HUES6 (cell line): ENCODE measurements at regions not wholly inside any gene's neighbourhood (a gene's known extent, or its start where the extent isn't known, plus 50 kb on each side); places are given as distances from the start of the nearest gene placed in this dataset.
"Not testable (repeated sequence)": the region's sequence is repeated elsewhere in the genome, so short reads cannot be mapped to it uniquely, and the experiment has no call there.

ENCODE experiments used
- H3K27ac ChIP-seq: 2 replicates; pipeline ENCODE4 v1.7.0; 2013; ENCODE audit warnings: low read depth, mild to moderate bottlenecking, low read length, inconsistent platforms
- H3K27me3 ChIP-seq: 2 replicates; pipeline ENCODE4 v1.6.1; 2013; ENCODE audit warnings: low read length; ENCODE audit not compliant: control insufficient read depth, insufficient read depth
- H3K36me3 ChIP-seq: 2 replicates; pipeline ENCODE4 v1.6.1; 2013; ENCODE audit warnings: low read length; ENCODE audit not compliant: control insufficient read depth, insufficient read depth
- H3K4me1 ChIP-seq: 2 replicates; pipeline ENCODE4 v1.6.1; 2013; ENCODE audit warnings: low read length; ENCODE audit not compliant: control insufficient read depth, insufficient read depth
- H3K4me3 ChIP-seq: 2 replicates; pipeline ENCODE4 v1.5.1; 2013; ENCODE audit warnings: low read depth, low read length
- H3K9ac ChIP-seq: one replicate; pipeline ENCODE4 v1.6.1; 2013; ENCODE audit warnings: mild to moderate bottlenecking, low read length
- H3K9me3 ChIP-seq: 2 replicates; pipeline ENCODE4 v1.6.1; 2013; ENCODE audit warnings: low read depth, low read length; ENCODE audit not compliant: control insufficient read depth, insufficient read depth

GRCh38 chr7:67338545-67338944, 341.9 kb downstream of the TYW1 start:
- H3K27me3 ChIP-seq, H3K27ac ChIP-seq, H3K4me1 ChIP-seq, H3K4me3 ChIP-seq, H3K9me3 ChIP-seq, H3K36me3 ChIP-seq, H3K9ac ChIP-seq: not testable (repeated sequence)

DNA sequence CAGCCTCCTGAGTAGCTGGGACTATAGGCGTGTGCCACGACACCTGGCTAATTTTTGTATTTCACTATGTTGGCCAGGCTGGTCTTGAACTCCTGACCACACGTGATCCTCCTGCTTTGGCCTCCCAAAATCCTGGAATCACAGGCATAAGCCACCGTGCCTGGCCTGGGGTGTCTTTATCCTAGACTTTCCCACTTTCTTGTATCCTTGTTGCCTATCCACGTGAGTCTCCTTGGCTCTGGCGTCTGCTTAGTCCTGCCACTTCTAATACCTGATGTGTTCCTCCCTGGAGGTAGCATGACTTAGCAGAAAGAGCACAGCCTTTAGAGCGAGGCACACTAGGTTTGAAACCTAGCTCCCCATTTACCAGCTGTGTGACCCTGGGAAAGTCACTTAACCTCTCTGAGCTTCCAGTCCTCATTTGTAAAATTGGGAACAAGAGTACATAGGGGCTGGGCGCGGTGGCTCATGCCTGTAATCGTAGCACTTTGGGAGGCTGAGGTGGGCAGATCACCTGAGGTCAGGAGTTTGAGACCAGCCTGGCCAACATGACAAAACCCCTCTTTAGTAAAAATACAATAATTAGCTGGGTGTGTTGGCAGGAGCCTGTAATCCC, 344.6 kb downstream of the TYW1 start:
- peaks cover 10% of the 10 kb centered on the region for H3K4me1 ChIP-seq
- peaks cover 9% of the 10 kb centered on the region; the same call in 1 of the 2 replicates for H3K36me3 ChIP-seq
- H3K27ac ChIP-seq, result no peak overlapping the region
- peaks cover 13% of the 10 kb centered on the region for H3K9me3 ChIP-seq
- H3K27me3 ChIP-seq, result no peaks in the 10 kb centered on the region
- H3K4me3 ChIP-seq, result no peak overlapping the region
- H3K9ac ChIP-seq, result no peak overlapping the region

- Histone ChIP-seq H3K27ac (no peak overlapping the region), H3K4me1 (peaks cover 10% of the 10 kb centered on the region), H3K9me3 (peaks cover 13% of the 10 kb centered on the region), H3K9ac (no peak overlapping the region), H3K27me3 (no peaks in the 10 kb centered on the region), H3K36me3 (peaks cover 9% of the 10 kb centered on the region; the same call in 1 of the 2 replicates), H3K4me3 (no peak overlapping the region)
These were observed 346.5 kb downstream of the TYW1 start for GRCh38 chr7:67343114-67343513.

- H3K4me1 ChIP-seq, result peaks cover 10% of the 10 kb centered on the region
- no peak overlapping the region for H3K27ac ChIP-seq
- H3K4me3 ChIP-seq, result no peak overlapping the region
- H3K27me3 ChIP-seq, result no peaks in the 10 kb centered on the region
- H3K9ac ChIP-seq, result no peak overlapping the region
- peaks cover 13% of the 10 kb centered on the region for H3K9me3 ChIP-seq
- H3K36me3 ChIP-seq, result peaks cover 9% of the 10 kb centered on the region; the same call in 1 of the 2 replicates
These were observed 346.9 kb downstream of the TYW1 start for GRCh38 chr7:67343572-67343971.

DNA sequence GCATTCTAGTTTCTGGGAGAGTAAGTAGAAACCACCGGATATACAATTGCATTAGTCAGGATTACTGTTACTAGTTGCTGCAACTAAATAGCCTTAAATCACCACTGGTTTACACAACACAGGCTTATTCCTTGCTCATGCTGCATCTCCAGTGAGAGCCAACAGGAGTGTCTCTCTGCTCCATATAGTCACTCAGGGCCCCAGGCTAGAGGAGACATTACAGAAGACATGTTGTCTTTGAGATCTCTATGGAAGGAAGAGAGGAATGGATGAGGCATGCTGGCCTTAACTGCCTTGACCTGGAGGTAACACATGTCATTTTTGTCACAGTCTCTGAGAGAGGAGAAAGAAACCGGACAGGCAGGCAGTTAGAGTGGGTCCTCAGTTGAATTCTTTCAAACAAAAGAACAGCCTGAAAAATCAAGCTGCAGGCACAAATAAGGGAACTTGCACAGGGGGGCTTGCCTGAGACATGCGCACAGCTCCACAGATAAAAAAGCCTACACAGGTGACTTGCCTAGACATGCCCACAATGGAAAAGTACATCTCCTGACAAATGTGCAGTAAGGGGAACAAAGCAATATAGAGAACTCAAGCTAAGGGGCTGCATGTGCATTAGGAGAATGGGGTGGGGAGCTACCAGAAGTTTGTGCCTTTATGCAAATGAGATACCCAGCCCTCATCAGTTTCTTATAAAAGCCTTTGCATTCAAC, 348.0 kb downstream of the TYW1 start:
- Histone ChIP-seq H3K4me1 (peaks cover 4% of the 10 kb centered on the region), H3K27me3 (no peaks in the 10 kb centered on the region), H3K4me3 (no peak overlapping the region), H3K9me3 (peaks cover 13% of the 10 kb centered on the region), H3K9ac (no peak overlapping the region), H3K36me3 (peaks cover 9% of the 10 kb centered on the region; the same call in 1 of the 2 replicates), H3K27ac (no peak overlapping the region)

DNA sequence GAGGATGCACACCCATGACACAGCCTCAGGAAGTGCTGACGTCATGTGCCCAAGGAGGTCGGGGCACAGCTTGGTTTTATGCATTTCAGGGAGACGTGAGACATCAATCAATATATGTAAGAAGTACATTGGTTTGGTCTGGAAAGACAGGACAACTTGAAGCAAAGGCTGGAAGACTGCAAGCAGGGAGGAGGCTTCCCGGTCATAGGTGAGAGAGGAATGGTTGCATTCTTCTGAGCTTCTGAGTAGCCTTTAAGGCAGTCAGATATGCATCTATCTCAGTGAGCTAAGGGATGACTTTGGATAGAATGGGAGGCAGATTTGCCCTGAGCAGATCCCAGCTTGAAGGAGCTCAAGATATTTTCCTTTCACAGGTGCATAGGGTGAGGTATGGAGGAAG, 349.5 kb downstream of the TYW1 start:
- H3K4me3 ChIP-seq, result no peak overlapping the region
- H3K27ac ChIP-seq, result no peak overlapping the region
- peaks cover 13% of the 10 kb centered on the region for H3K9me3 ChIP-seq
- H3K4me1 ChIP-seq, result no peaks in the 10 kb centered on the region
- H3K27me3 ChIP-seq, result no peaks in the 10 kb centered on the region
- peaks cover 9% of the 10 kb centered on the region; the same call in 1 of the 2 replicates for H3K36me3 ChIP-seq
- no peak overlapping the region for H3K9ac ChIP-seq

DNA sequence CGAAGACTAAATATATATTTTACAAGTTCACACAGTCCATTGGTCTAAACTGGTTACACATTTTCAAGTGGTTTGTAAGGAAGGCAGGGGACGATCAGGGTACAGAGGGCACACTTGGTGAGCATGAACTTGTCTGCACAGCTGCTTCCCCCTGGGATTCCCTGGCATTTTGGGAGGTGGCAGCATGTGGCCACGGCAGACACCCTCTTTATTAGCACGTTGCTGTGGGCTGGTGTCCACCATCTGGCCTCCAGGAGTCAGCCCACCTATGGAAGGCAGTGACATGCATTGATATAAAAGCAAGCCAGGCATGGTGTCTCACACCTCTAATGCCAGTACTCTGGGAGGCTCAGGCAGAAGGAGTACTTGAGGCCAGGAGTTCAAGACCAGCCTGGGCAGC, 350.2 kb downstream of the TYW1 start:
- H3K4me3 ChIP-seq, result no peak overlapping the region
- no peak overlapping the region for H3K27ac ChIP-seq
- peaks cover 13% of the 10 kb centered on the region for H3K9me3 ChIP-seq
- H3K4me1 ChIP-seq, result no peaks in the 10 kb centered on the region
- no peaks in the 10 kb centered on the region for H3K27me3 ChIP-seq
- H3K9ac ChIP-seq, result no peak overlapping the region
- peaks cover 9% of the 10 kb centered on the region; the same call in 1 of the 2 replicates for H3K36me3 ChIP-seq

- H3K27me3 ChIP-seq, result no peaks in the 10 kb centered on the region
- H3K4me1 ChIP-seq, result no peaks in the 10 kb centered on the region
- no peak overlapping the region for H3K27ac ChIP-seq
- H3K4me3 ChIP-seq, result no peak overlapping the region
- peaks cover 13% of the 10 kb centered on the region for H3K9me3 ChIP-seq
- no peak overlapping the region for H3K9ac ChIP-seq
- peaks cover 9% of the 10 kb centered on the region; the same call in 1 of the 2 replicates for H3K36me3 ChIP-seq
These were observed 351.5 kb downstream of the TYW1 start for GRCh38 chr7:67348171-67348570.

DNA sequence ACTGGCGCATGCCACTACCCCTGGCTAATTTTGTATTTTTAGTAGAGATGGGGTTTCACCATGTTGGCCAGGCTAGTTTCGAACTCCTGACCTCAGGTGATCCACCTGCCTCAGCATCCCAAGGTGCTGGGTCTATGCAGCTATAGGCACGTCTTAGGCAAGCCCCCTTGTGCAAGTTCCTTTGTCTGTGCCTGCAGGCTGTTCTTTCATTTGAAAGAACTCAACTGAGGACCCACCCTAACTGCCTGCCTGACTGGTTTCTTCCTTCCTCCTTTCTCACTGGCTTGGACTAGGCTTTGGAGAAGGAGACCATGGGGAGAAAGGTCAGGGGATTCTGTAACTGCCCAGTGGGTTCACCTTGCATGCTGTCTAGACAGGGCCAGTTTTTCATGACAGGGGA, 361.0 kb downstream of the TYW1 start:
- not testable (repeated sequence) for H3K9ac ChIP-seq, H3K4me1 ChIP-seq, H3K4me3 ChIP-seq, H3K36me3 ChIP-seq, H3K27ac ChIP-seq, H3K27me3 ChIP-seq
- H3K9me3 ChIP-seq, result peaks cover 19% of the 10 kb centered on the region

- not testable (repeated sequence) for H3K9ac ChIP-seq, H3K4me1 ChIP-seq, H3K27me3 ChIP-seq, H3K4me3 ChIP-seq, H3K27ac ChIP-seq, H3K36me3 ChIP-seq
- peaks cover 19% of the 10 kb centered on the region for H3K9me3 ChIP-seq
These were observed 361.7 kb downstream of the TYW1 start for GRCh38 chr7:67358316-67358715.

- H3K9ac ChIP-seq, H3K36me3 ChIP-seq, H3K27ac ChIP-seq, H3K4me1 ChIP-seq, H3K27me3 ChIP-seq, H3K4me3 ChIP-seq: not testable (repeated sequence)
- peaks cover 19% of the 10 kb centered on the region for H3K9me3 ChIP-seq
These were observed 362.1 kb downstream of the TYW1 start for GRCh38 chr7:67358738-67359137.
